HG03159 (cell line): ENCODE measurements at regions not wholly inside any gene's neighbourhood (a gene's known extent, or its start where the extent isn't known, plus 50 kb on each side); places are given as distances from the start of the nearest gene placed in this dataset.
"Not testable (repeated sequence)": the region's sequence is repeated elsewhere in the genome, so short reads cannot be mapped to it uniquely, and the experiment has no call there.

Experiments used
- ATAC-seq: cut with Tn5 transposase; IDR thresholded peaks from one replicate; pipeline ENCODE4 v1.9.1; 2021; ENCODE audit warnings: mild to moderate bottlenecking, moderate library complexity; ENCODE audit not compliant: unreplicated experiment

DNA sequence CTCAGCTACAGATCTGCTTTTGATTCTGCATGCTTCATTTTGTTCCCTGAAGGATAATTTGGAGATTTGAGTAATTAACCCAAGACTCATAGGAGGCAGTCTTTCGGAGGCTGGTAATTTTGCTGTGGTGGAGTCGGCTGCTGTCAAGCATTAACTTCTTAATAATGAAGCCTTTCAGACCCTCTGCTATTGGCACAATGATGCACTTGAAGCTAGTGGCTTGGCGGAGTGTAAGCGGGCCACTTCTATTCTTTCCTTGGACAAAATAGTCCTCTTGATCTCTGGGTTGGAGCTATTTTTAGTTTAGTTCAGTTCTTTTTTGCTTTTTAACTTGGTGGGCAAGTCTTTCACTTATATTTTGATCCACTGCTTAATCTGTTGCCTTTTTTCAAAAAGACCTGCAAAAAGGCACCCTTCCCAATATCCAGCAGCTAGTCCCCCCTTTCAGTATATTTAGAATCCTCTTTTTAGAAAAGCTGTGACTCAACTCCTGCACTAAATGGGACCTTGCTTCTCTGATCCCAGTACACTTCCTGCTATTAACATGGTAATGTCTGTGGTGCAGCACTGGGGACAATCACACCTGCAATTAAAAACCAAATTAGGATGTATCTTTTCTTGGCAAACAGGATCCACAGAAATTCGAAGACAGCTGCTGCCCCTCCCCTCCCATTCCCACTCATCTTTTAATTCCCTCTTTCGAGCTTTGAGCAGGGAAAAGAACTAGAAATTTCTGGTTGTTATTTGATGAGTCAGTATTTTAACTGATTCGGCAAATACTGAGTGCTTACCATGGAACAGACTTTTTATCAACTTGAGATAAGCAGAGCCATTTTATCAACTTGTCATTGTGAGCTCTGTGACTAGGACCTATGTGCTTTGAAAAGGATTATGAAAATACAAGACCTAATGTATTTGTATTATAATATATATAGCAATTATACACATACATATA is 169.4 kb upstream of the ANKRD55 start:
- no peak for ATAC-seq

- not testable (repeated sequence) for ATAC-seq
Measured at GRCh38 chr5:56397796-56398195, 164.7 kb upstream of the ANKRD55 start.

- ATAC-seq = no peak
Measured at GRCh38 chr5:56396634-56397033, 163.5 kb upstream of the ANKRD55 start.

GRCh38 chr5:56389261-56389660 is 156.1 kb upstream of the ANKRD55 start:
- ATAC-seq = no peak

DNA sequence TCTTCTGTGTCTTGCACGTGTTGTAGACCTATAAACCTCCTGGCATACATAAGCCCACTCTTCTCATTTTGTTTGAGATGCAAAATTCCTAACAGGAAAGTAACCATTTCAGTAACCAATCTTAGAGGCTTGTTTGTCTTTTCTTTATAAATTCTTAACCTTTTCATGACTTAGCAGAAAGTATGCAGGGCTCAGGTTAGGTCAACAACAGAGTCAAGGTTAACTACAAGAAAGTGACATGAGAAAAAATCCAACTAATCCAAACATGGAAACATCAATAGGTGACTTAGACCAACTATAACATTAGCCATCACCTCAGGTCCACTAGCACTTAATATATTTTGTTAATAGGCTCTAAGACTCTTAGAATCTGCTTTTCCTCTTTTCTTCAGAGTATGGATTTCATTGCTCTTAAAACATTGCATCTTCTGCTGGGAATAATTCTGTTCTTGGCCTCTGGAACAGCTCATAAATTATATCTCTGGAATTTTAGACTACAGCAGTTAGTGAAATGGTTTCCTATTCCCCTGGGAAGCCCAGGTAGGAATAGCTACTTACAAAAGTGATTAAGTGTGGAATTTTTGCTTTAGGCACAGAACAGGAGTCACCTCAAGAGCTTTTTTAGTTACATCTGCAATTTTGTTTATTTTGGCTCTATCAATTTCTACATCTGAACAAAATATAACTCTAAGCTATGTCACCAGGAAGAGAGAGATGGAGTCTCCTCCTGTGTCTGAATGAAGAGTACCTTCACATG is 155.3 kb upstream of the ANKRD55 start:
- no peak for ATAC-seq

DNA sequence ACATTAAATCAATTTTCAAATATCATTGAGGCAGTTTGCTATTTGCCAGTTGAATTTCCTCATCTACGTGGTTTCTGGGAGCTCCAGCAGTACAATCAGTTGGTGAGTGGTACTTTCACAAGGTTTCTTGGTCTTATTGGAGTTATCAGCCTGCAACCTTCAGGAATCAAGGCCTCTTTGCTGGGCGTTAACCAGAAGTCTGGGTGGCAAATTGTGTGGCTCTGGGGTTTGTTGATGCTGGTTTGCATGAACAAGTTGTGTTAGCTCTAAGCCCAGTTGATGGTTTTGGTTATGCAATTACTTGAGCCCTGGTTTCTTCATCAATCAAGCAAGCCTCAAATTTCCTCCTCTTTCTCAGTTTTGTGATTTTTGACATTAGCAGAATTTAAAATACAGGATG is 152.9 kb upstream of the ANKRD55 start:
- ATAC-seq = no peak

DNA sequence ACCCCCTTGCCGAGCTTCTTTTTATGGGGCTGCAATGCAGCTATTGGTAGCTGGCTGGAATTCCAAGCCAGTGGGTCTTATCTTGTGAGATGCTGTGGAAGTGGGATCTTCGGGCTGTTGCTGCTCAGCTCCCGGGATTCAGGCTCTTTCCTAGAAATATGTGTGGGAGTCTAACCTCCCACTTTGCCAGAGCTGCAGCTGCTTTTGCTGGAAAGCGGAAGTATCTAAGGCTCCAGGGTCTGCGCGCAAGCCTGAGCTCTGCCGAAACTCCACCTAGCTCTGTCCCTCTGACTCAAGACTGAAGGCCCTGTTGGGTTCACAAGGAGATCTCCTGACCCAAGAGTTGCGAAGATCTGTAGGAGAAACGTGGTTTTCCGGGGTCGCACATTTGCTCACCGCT is 151.1 kb upstream of the ANKRD55 start:
- no peak for ATAC-seq

- ATAC-seq = no peak
Measured at GRCh38 chr5:56383761-56384160, 150.6 kb upstream of the ANKRD55 start.

DNA sequence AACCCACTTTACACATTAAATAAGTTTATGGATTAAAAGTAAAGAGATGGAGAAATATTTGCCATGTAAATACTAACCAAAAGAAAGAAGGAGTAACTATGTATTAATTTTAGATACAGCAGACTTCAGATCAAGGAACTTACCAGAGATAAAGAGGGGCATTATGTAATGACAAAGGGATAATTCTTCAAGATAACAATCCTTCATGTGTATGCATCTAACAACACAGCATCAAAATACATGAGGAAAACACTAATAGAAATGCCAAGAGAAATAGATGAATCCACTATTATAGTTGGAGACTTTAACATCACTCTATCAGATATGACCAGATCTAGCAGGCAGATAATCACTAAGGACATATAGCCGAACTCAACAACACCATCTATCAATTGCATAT is 149.8 kb upstream of the ANKRD55 start:
- no peak for ATAC-seq

DNA sequence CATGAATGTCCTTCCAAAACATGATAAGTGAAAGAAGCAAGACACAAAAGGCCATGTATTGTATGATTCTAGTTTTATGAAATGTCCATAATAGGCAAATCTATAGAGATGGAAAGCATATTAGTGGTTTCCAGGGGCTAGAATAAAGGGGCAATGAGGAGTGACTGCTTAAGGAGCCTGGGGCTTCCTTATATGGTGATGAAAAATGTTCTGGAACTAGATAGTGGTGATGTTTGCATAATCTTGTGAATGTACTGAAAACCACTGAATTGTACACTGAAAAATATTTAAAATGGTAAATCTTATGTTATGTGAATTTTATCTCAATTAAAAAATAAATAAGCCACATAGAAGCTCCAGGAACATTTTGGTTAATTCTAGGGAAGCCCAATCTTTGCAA is 144.4 kb upstream of the ANKRD55 start:
- no peak for ATAC-seq

DNA sequence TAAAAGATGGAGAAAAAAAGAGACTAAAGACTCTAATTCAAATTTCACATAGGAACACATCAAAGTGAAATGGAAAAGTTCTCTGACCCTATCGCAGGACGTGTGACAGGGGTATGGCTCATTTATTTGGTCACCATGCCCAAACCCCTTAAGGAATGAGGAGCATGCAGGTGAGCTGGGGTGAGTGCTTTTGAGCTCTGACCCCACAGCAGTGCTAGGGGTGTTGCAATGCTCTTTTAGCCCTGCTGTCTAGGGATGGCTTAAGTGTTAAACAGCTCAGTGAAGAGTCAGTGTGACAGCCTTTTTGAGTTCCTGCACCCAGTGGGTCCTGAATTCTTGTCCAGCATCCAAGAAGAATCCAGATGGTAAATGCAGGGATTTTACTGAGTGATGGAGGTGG is 143.0 kb upstream of the ANKRD55 start:
- ATAC-seq = no peak

GRCh38 chr5:56375011-56375410 is 141.9 kb upstream of the ANKRD55 start:
- no peak for ATAC-seq

DNA sequence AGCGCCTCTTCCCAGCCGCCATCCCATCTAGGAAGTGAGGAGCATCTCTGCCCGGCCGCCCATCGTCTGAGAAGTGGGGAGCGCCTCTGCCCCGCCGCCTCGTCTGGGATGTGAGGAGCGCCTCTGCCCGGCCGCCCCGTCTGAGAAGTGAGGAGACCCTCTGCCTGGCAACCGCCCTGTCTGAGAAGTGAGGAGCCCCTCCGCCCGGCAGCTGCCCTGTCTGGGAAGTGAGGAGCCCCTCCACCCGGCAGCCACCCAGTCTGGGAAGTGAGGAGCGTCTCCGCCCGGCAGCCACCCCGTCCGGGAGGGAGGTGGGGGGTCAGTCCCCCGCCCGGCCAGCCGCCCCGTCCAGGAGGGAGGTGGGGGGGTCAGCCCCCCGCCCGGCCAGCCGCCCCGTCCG is 139.4 kb upstream of the ANKRD55 start:
- ATAC-seq = not testable (repeated sequence)

DNA sequence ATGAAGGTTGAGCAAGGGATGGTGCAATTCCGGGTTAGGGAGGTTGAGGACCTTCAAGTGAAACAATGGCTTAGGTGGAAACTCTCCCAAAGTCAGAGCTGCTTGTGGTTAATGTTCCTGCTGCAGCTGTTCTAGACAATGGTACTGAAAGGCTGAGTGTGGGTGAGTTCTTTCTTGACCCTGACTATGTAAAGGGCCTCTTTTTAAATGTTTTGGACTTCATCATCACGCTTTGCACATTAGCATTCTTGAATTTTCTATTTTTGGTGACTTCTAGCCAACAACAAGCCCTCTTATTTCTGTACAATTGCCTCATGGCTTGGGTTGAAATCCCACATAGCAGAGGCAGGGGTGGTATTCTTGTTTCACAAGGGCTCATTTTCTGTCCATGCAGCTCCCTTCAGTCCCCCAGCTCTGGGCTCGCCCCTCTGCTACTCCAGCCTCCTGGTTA is 136.3 kb upstream of the ANKRD55 start:
- ATAC-seq = no peak

- ATAC-seq = no peak
Measured at GRCh38 chr5:56367748-56368147, 134.6 kb upstream of the ANKRD55 start.

DNA sequence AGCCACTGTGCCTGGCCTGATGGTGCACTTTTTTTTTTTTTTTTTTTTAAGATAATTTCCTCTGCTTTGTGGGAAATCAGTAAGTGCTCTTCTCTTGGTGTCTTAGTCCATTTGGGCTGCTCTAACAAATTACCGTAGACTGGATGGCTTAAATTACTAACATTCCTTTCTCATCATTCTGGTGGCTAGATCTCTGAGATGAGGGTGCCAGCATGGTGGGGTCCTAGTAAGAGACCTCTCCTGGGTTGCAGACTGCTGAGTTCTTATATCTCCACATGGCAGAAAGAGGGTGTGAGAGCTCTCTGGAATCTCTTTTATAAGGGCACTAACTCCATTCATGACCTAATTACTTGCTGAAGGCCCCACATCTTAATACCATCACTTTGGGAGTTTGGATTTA is 133.9 kb upstream of the ANKRD55 start:
- no peak for ATAC-seq

GRCh38 chr5:56361398-56361797 is 128.3 kb upstream of the ANKRD55 start:
- ATAC-seq = no peak

- ATAC-seq = no peak
Measured at GRCh38 chr5:56360816-56361215, 127.7 kb upstream of the ANKRD55 start.

DNA sequence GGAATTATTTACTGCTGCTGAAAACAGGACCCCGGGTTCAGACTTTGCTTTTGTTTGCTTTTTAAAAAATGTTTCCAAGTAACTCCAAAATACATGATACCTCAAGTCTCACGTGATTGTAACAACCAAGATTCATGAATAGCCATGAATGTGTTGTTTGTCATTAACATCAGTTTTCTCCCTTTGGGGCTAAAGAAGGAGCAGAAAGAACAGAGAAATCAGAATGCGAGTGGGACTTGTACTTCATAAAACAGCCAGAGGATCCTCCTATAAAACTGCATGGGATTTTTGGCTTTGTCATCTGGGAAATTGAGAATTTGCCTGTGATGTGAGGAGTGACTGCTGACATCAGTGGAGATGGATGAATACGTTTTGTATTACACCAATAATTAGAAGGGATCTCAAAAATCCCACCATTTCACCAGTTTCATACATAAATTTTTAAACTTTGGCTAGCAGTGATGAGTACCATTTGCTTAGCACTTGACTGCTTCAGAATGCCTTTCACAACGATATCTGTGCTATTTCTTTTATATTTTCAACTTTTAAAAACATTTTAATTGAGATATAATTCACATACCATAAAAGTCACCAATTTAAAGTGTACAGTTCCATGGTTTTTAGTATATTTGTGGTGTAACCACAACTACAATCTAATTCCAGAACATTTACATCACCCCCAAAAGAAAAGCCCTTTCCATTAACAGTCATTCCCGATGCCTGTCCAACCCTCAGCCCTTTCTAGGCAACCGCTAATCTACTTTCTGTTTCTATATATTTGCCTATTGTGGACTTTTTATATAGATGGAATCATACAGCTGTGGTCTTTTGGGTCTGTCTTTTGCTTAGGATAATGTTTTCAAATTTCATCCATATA is 126.9 kb upstream of the ANKRD55 start:
- no peak for ATAC-seq

DNA sequence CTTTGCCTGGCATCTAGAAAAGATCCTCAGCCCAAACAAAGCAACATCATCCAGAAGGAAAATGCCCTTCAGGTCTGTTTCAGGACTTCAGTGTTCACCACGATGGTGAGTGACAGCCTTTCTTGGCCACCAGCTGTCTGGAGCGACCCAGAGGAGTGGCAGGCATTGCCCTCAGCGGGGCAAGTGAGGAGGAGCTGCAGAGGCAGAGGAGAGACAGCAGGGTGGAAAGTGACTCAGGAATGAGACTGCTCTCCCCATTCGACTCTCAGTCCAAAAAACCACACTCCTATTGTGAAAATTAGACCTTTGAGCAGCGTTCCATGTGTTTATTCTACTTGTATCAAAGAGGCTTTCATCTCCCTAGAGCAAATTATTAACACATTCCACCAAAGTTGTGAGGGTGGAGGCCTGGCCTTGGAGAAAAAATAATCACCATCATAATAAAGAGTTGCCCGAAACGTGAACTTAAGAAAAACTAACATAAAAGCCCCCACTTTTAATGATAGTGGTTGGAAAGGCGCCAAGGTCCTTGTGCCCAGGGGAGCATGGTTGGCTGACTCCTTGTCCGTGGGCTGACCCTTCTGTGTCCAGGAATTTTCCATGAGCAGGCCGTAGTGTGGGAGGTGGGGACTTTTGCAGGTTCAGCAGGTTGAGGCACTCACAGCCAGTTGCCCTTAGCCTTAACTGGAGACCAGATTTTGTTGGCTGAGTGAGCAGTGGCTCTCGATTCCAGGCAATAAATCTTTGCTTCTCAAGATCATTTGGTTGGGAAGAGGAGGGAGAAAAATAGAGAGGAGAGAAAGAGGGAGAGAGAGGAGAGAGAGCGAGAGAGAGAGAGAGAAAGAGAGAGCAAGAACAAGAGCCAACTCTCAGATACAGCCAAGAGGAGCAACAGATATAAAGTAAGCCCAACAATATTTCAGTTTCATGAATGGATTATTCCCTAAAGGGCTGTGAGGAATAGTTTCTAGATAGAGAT is 125.9 kb upstream of the ANKRD55 start:
- ATAC-seq = no peak
